ENCODE measurements at regions not wholly inside any gene's neighbourhood (a gene's known extent, or its start where the extent isn't known, plus 50 kb on each side); places are given as distances from the start of the nearest gene placed in this dataset.

- Histone ChIP-seq H3K4me3 (ENCODE audit: low read depth, low read length) (no peak overlapping the region), H3K36me3 (ENCODE audit: control insufficient read depth, insufficient read depth, low read length) (no peaks in the 10 kb centered on the region), H3K27me3 (ENCODE audit: control insufficient read depth, insufficient read depth, low read length) (no peaks in the 10 kb centered on the region)
- TF ChIP-seq CTCF (IDR thresholded peaks at IDR 0.05; ENCODE audit: insufficient read depth, low read length, poor library complexity, severe bottlenecking): no peak
- DNase-seq (ENCODE audit: low read depth): no peak
Measured at GRCh38 chr4:173807347-173807746, 277.3 kb upstream of the HAND2 start.

- Histone ChIP-seq H3K27me3 (ENCODE audit: control insufficient read depth, insufficient read depth, low read length) (no peaks in the 10 kb centered on the region), H3K36me3 (ENCODE audit: control insufficient read depth, insufficient read depth, low read length) (no peaks in the 10 kb centered on the region), H3K4me3 (ENCODE audit: low read depth, low read length) (no peak overlapping the region)
- no peak for TF ChIP-seq CTCF (IDR thresholded peaks at IDR 0.05; ENCODE audit: insufficient read depth, low read length, poor library complexity, severe bottlenecking)
- no peak for DNase-seq (ENCODE audit: low read depth)
Measured at GRCh38 chr4:173805884-173806283, 275.9 kb upstream of the HAND2 start.

DNA sequence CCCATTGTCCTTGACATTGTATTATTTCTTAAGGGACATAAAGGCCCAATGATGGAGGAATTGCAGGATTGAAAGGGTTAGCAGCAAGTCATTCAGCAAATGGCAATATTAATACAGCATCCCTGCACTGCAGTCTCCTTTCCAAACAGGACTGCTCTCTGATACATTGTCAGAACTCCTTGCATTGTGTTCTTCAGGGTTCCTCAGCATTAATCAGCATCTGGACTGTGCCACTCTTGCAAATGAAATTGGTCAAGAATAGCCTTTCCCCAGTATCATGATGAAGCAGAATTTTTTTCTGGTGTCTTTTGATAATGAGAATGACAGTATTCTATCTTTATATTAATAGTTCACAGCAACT, 272.6 kb upstream of the HAND2 start:
- Histone ChIP-seq H3K4me3 (ENCODE audit: low read depth, low read length) (no peak overlapping the region), H3K36me3 (ENCODE audit: control insufficient read depth, insufficient read depth, low read length) (no peaks in the 10 kb centered on the region), H3K27me3 (ENCODE audit: control insufficient read depth, insufficient read depth, low read length) (no peaks in the 10 kb centered on the region)
- no peak for DNase-seq (ENCODE audit: low read depth)
- no peak for TF ChIP-seq CTCF (IDR thresholded peaks at IDR 0.05; ENCODE audit: insufficient read depth, low read length, poor library complexity, severe bottlenecking)

GRCh38 chr4:173801876-173802661, 272.0 kb upstream of the HAND2 start:
- H3K36me3 ChIP-seq (ENCODE audit: control insufficient read depth, insufficient read depth, low read length): no peaks in the 10 kb centered on the region
- TF ChIP-seq CTCF (IDR thresholded peaks at IDR 0.05; ENCODE audit: insufficient read depth, low read length, poor library complexity, severe bottlenecking): no peak
- H3K4me3 ChIP-seq (ENCODE audit: low read depth, low read length): no peak overlapping the region
- no peak for DNase-seq (ENCODE audit: low read depth)
- no peaks in the 10 kb centered on the region for H3K27me3 ChIP-seq (ENCODE audit: control insufficient read depth, insufficient read depth, low read length)

GRCh38 chr4:173801361-173801760, 271.3 kb upstream of the HAND2 start:
- TF ChIP-seq CTCF (IDR thresholded peaks at IDR 0.05; ENCODE audit: insufficient read depth, low read length, poor library complexity, severe bottlenecking): no peak
- DNase-seq (ENCODE audit: low read depth): no peak
- Histone ChIP-seq H3K27me3 (ENCODE audit: control insufficient read depth, insufficient read depth, low read length) (no peaks in the 10 kb centered on the region), H3K36me3 (ENCODE audit: control insufficient read depth, insufficient read depth, low read length) (no peaks in the 10 kb centered on the region), H3K4me3 (ENCODE audit: low read depth, low read length) (no peak overlapping the region)

GRCh38 chr4:173797296-173797695, 267.3 kb upstream of the HAND2 start:
- no peak for DNase-seq (ENCODE audit: low read depth)
- H3K36me3 ChIP-seq (ENCODE audit: control insufficient read depth, insufficient read depth, low read length): no peaks in the 10 kb centered on the region
- no peaks in the 10 kb centered on the region for H3K27me3 ChIP-seq (ENCODE audit: control insufficient read depth, insufficient read depth, low read length)
- no peak for TF ChIP-seq CTCF (IDR thresholded peaks at IDR 0.05; ENCODE audit: insufficient read depth, low read length, poor library complexity, severe bottlenecking)
- H3K4me3 ChIP-seq (ENCODE audit: low read depth, low read length): no peak overlapping the region
